Thyroid gland (tissue), 4 donors: ENCODE measurements at regions not wholly inside any gene's neighbourhood (a gene's known extent, or its start where the extent isn't known, plus 50 kb on each side); places are given as distances from the start of the nearest gene placed in this dataset.
"Not testable (repeated sequence)": the region's sequence is repeated elsewhere in the genome, so short reads cannot be mapped to it uniquely, and the experiment has no call there.

Source experiments
- DNase-seq, 2 donors: peaks; one replicate each; pipeline ENCODE4 v3.0.0-alpha.2; 2019
- H3K27ac ChIP-seq, 3 donors: fragments of 200-600 bp; sonication (generic); 1 replicate in 2 of 3; 2 replicates in 1 of 3; pipeline ENCODE4 v1.5.1; 2016 to 2019; ENCODE audit warnings: mild to moderate bottlenecking in 1 of 3, moderate library complexity in 1 of 3
- H3K27me3 ChIP-seq: fragments of 200-600 bp; sonication (generic); one replicate; pipeline ENCODE4 v1.5.1; 2019
- H3K36me3 ChIP-seq, 2 donors: fragments of 200-600 bp; sonication (generic); one replicate each; pipeline ENCODE4 v1.5.1; 2016 to 2019
- H3K4me1 ChIP-seq, 2 donors: fragments of 200-600 bp; sonication (generic); one replicate each; pipeline ENCODE4 v1.5.1; 2017 to 2019
- H3K4me3 ChIP-seq, 3 donors: fragments of 200-600 bp; sonication (generic); replicated peaks in 1 of 3; 1 replicate in 2 of 3; 2 replicates in 1 of 3; pipeline ENCODE4 v1.5.1; 2016; ENCODE audit warnings: mild to moderate bottlenecking in 1 of 3
- H3K9me3 ChIP-seq: fragments of 200-600 bp; sonication (generic); one replicate; pipeline ENCODE4 v1.5.1; 2017
- POLR2A ChIP-seq, 2 donors: fragments of 450-650 bp; IDR thresholded peaks; one replicate each; pipeline ENCODE4 v1.6.1; 2017; ENCODE audit warnings: antibody characterized with exemption in 2 of 2, mild to moderate bottlenecking in 2 of 2, moderate library complexity in 1 of 2
- WGBS, 2 donors: methylation state at CpG; one replicate each; pipeline ENCODE4 v1.1.5; 2017; 5-methylcytosine and 5-hydroxymethylcytosine counted together
- intact Hi-C: fragments of 100-400 bp; cut with DNase I; formaldehyde crosslinking; loops from one replicate; pipeline ENCODE4 v1.15.1; 2023
- TF ChIP-seq, protein P1 (sequence below), 6 experiments: fragments of 200-600 bp in 3 of 6; fragments of 450-650 bp in 3 of 6; sonication (generic) in 3 of 6; IDR thresholded peaks; one replicate each; pipeline ENCODE4 v1.5.1; 2016 to 2019; ENCODE audit warnings: antibody characterized with exemption in 6 of 6, mild to moderate bottlenecking in 2 of 6, inconsistent platforms in 1 of 6, moderate library complexity in 1 of 6

GRCh38 chr6:50381099-50381415 lies 331.3 kb upstream of the DEFB112 start:
- Histone ChIP-seq H3K27ac (no peak overlapping the region), H3K4me1 (no peaks in the 10 kb centered on the region), H3K27me3 (no peaks in the 10 kb centered on the region), H3K4me3 (no peak overlapping the region), H3K36me3 (no peaks in the 10 kb centered on the region), H3K9me3 (no peaks in the 10 kb centered on the region)
- TF ChIP-seq, protein P1, sequence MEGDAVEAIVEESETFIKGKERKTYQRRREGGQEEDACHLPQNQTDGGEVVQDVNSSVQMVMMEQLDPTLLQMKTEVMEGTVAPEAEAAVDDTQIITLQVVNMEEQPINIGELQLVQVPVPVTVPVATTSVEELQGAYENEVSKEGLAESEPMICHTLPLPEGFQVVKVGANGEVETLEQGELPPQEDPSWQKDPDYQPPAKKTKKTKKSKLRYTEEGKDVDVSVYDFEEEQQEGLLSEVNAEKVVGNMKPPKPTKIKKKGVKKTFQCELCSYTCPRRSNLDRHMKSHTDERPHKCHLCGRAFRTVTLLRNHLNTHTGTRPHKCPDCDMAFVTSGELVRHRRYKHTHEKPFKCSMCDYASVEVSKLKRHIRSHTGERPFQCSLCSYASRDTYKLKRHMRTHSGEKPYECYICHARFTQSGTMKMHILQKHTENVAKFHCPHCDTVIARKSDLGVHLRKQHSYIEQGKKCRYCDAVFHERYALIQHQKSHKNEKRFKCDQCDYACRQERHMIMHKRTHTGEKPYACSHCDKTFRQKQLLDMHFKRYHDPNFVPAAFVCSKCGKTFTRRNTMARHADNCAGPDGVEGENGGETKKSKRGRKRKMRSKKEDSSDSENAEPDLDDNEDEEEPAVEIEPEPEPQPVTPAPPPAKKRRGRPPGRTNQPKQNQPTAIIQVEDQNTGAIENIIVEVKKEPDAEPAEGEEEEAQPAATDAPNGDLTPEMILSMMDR (IDR thresholded peaks at IDR 0.05) = no peak
- TF ChIP-seq POLR2A (IDR thresholded peaks at IDR 0.05) = no peak
- intact Hi-C loops = no loop called here
- WGBS, 2 donors = 45 to 54% methylated on average over 2 of the region's 2 CpGs
- no peak for DNase-seq

GRCh38 chr6:50390416-50390815 lies 322.9 kb upstream of the TFAP2D start:
- Histone ChIP-seq H3K9me3 (no peaks in the 10 kb centered on the region), H3K27ac (no peak overlapping the region), H3K27me3 (no peaks in the 10 kb centered on the region), H3K4me1 (no peaks in the 10 kb centered on the region), H3K36me3 (no peaks in the 10 kb centered on the region), H3K4me3 (no peak overlapping the region)
- WGBS, 2 donors = 66 to 67% methylated on average over 1 of the region's 1 CpG
- TF ChIP-seq, protein P1 (IDR thresholded peaks at IDR 0.05) = no peak
- no peak for TF ChIP-seq POLR2A (IDR thresholded peaks at IDR 0.05)
- DNase-seq = no peak
- intact Hi-C loops = no loop called here

DNA sequence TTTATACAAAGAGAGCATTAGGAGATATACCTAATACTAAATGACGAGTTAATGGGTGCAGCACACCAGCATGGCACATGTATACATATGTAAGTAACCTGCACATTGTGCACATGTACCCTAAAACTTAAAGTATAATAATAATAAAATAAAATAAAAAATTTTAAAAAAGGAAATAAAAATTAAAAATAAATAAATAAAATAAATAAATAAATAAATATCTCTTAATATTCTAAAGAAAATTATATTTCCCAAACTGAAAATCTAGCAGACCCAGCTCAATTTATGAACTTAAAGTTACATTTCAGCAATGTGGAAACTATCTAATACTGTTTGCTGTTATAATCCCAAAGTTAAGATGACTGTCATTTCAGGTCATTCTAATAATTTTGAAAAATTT lies 319.2 kb upstream of the TFAP2D start:
- H3K36me3 ChIP-seq, H3K9me3 ChIP-seq, intact Hi-C loops, H3K27me3 ChIP-seq, H3K27ac ChIP-seq, DNase-seq, H3K4me3 ChIP-seq, H3K4me1 ChIP-seq: not testable (repeated sequence)
- WGBS, 2 donors = 80 to 92% methylated on average over 1 of the region's 1 CpG

GRCh38 chr6:50404643-50405042 lies 308.7 kb upstream of the TFAP2D start:
- no peak overlapping the region for H3K27ac ChIP-seq
- no peaks in the 10 kb centered on the region for H3K36me3 ChIP-seq
- H3K4me3 ChIP-seq = no peak overlapping the region
- DNase-seq = no peak
- WGBS, 2 donors = 64 to 71% methylated on average over 3 of the region's 3 CpGs
- TF ChIP-seq POLR2A (IDR thresholded peaks at IDR 0.05) = no peak
- TF ChIP-seq, protein P1 (IDR thresholded peaks at IDR 0.05) = no peak
- no peaks in the 10 kb centered on the region for H3K27me3 ChIP-seq
- H3K9me3 ChIP-seq = no peaks in the 10 kb centered on the region
- H3K4me1 ChIP-seq = no peaks in the 10 kb centered on the region
- intact Hi-C loops = no loop called here

GRCh38 chr6:50410579-50410978 lies 302.7 kb upstream of the TFAP2D start:
- no peak for DNase-seq
- H3K36me3 ChIP-seq = no peaks in the 10 kb centered on the region
- H3K4me1 ChIP-seq = no peaks in the 10 kb centered on the region
- intact Hi-C loops = no loop called here
- no peak for TF ChIP-seq POLR2A (IDR thresholded peaks at IDR 0.05)
- TF ChIP-seq, protein P1 (IDR thresholded peaks at IDR 0.05) = no peak
- H3K27me3 ChIP-seq = no peaks in the 10 kb centered on the region
- 27 to 46% methylated on average over 1 of the region's 1 CpG for WGBS, 2 donors
- no peaks in the 10 kb centered on the region for H3K9me3 ChIP-seq
- H3K27ac ChIP-seq = no peak overlapping the region
- no peak overlapping the region for H3K4me3 ChIP-seq

- H3K36me3 ChIP-seq, H3K4me1 ChIP-seq, H3K4me3 ChIP-seq, H3K27me3 ChIP-seq, DNase-seq, H3K9me3 ChIP-seq, intact Hi-C loops, H3K27ac ChIP-seq: not testable (repeated sequence)
- WGBS, 2 donors = 85 to 86% methylated on average over 8 of the region's 8 CpGs
These were observed 292.3 kb upstream of the TFAP2D start for GRCh38 chr6:50421041-50421440.
